ENCODE measurements at regions not wholly inside any gene's neighbourhood (a gene's known extent, or its start where the extent isn't known, plus 50 kb on each side); places are given as distances from the start of the nearest gene placed in this dataset.

DNA sequence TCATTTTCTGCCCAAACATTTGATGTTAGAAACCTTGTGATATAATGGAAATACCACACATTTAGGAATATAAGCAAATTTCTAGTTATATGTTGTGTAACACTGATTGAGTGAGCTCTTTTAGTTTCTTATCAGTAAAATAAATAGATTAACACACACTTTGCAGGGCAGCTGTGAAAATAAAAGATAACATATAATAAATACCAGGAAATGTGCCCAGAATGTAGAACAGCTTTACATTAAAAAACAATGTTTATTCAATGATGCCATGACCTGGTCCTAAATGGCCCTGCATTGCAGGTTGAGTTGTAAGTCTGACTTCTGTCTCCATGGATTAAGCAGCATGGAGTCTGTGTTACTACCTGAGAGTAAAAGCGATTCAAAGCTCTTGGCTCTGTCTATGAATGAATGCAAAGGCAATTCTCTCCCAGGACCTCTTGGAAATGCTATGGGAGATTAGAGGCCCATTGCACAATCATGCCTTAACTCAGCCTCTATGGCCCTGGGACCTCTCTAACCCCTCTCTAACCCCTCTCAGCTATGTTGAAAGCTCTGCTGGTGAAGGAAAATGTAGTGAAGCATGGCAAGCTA lies 296.0 kb upstream of the ACTBL2 start:
- intact Hi-C loops (cut with DNase I), result loop anchor here (2.0 to 10.0 kb wide), 2 partner anchors 284 to 684 kb away; no protein-coding TSS in a partner anchor
- no peak for DNase-seq

DNA sequence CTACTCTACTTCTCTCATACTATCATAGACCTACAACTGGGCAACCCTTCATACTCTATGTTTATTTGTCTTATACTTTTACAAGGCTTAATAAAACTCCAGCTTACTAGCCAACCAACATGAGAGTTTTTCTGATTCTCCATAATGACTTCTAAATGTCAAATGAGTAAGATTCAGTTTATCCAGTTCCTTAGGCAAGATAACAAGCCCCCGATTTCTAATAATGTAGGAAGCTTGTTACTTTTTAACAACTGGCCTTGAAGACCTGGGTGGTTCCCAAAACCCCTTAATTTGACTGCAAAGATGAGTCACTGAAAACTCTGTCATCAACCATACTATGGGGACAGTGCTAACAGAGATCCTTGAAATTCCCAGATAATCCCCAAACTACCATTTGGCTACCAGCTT lies 294.6 kb upstream of the ACTBL2 start:
- intact Hi-C loops (cut with DNase I), result loop anchor here (10.0 kb wide), 1 partner anchor 282 kb away; no protein-coding TSS in a partner anchor

DNA sequence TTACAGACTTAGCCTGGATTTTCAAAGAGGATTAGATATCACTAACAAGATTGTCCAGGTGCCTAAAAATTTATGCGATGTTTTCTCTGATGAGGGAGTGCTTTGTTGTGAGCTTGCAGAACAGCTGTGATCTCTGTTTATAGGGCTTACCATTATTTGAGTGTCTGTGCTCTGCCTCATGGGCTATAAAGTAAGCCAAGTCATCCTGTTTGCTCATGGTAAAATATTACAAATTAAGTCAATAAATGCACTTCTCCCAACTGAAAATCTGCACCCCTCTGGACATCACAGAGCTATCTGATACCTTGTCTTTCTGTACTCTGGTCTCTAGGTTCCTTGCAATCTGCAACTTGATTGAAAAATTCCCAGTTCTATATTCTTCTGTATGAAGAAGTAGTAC lies 293.4 kb upstream of the ACTBL2 start:
- intact Hi-C loops (cut with DNase I), result loop anchor here (10.0 kb wide), 1 partner anchor 281 kb away; no protein-coding TSS in a partner anchor
- DNase-seq, result no peak

More for the DNA sequence above, 294.6 kb upstream of the ACTBL2 start:
- DNase-seq, result no peak

DNA sequence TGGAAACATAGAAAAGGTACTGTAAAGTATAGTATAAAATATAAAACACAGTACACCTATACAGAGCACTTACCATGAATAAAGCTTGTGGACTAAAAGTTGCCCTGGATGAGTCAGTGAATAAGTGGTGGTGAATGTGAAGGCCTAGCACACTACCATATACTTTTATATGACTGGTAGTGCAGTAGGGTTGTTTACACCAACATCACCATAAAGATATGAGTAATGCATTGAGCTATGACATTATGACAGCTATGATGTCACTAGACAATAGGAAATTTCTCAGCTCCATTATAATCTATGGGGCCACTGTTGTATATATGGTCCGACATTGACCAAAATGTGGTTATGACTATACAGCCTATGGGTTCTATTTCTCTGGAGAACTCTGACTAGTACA lies 291.8 kb upstream of the ACTBL2 start:
- DNase-seq, result no peak
- intact Hi-C loops (cut with DNase I), result loop anchor here (10.0 kb wide), 1 partner anchor 280 kb away; no protein-coding TSS in a partner anchor

DNA sequence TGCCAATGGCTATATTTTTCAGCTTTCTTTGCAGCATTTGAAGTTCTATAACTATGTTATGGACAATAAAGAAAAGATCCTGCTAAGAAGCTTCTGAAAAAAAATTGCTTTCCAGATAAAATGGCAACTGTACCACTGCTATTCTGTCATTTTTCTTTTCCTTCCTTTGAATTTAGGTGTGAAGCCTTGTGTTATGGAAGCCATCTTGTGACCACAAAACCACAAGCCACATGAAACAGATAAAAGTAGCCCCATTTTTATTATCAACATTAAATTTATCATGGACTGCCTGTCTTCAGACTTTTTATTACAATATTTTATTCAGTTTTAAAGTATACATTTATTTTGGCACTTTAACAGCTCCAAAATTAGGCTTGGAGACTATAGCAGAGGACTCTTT lies 289.9 kb upstream of the ACTBL2 start:
- intact Hi-C loops (cut with DNase I), result loop anchor here (10.0 kb wide), 1 partner anchor 278 kb away; no protein-coding TSS in a partner anchor
- DNase-seq, result no peak

DNA sequence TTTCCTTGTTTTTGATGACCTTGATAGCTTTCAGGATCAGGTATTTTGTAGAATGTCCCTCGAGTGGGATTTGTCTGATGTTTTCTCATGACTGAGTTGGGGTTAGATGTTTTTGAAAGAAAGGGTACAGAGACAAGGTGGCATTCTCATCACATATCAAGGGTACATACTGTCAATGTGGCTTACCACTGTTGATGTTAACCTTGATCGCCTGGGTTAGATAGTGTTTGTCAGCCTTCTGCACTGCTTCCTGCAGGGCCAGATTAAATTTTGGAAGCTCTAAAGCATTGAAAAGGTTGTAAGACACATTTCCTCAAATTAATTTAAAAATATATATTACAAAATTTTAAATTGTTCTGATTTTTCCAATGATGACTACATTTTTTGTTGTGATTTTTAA lies 287.4 kb upstream of the ACTBL2 start:
- intact Hi-C loops (cut with DNase I), result loop anchor here (10.0 kb wide), 1 partner anchor 275 kb away; no protein-coding TSS in a partner anchor

DNA sequence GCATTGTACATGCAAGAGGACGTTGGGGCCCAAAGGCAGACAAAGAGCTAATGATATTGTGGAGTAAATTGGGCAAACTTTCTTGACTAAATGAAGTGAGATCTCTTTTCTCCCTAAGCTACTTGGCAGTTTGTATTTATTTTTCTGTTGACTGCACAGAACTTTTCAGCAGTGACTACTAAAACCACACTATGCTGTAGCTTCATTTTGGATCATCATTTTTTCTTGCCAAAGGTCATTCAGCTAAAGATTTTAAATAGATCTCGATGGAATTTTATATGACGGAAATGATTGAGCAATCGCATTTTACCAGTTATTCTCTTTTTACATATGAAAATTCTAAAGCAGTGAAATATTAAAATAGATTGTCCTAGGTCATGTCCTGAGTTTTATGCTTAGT lies 286.1 kb upstream of the ACTBL2 start:
- intact Hi-C loops (cut with DNase I), result no loop called here

More for the DNA sequence above, 287.4 kb upstream of the ACTBL2 start:
- DNase-seq, result no peak

DNA sequence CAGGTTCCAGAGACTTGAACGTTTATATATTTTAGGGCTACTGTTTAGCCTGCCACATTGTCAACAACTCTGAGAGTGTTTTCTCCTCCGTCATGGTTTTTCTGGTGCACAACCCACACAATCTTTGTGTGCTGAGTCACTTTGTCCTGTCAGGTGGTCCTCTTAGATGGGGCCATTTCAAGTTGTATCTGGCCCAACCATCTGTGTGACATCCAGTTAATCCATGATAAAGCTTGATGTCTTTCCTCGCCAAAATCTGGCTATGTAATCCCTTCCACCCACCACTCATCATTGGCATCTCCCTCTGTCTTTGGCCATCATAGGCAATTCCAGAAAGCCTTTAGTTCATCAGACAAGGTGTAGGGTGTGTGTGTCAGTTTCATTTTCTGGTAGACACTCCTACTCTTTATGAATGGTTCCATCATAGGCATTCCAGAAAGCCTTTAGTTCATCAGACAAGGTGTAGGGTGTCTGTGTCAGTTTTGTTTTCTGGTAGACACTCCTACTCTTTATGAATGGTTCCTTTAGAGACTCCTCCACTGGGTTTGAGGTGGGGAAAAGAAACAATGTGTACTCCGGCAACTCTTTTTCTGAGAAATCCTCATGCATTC lies 282.0 kb upstream of the ACTBL2 start:
- intact Hi-C loops (cut with DNase I), result no loop called here
- no peak for DNase-seq

More for the DNA sequence above, 286.1 kb upstream of the ACTBL2 start:
- DNase-seq, result no peak

DNA sequence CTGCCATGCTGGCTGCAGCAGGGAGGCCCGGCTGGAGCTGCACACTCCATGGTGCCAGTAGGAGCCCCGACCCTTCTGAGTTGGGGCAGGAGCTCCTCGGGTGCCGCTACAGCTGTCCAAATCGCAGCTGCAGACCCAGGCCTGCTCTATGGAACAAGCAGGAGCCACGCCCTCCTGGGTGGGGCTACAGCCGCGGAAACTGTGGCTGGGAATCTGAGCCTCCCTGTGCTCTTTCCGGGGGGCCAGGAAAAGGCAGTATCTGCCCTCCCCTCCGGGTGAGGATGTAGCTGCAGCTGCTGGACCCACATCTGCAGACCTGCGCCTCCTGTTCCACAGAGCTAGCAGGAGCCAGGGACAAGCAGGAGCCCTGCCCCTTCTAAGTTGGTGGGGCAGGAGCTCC lies 278.9 kb upstream of the ACTBL2 start:
- no peak for DNase-seq
- intact Hi-C loops (cut with DNase I), result no loop called here

DNA sequence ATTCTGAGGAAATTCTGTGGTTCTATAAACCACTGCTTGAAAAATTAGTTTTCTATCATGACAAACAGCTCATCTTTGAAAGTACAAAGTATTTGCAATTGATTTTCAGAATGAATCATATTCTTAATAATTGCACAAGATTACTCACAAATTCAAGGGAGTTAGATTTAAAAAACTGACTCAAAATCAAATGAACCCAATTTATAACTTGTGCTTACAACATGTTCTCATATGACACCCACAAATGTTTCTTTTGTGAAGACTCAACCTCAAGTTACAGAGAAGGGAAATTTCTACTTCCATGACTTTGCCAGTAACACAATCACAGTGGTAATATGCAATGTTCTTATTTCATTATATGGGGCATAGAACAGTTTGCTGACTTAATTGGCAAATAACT lies 272.0 kb upstream of the ACTBL2 start:
- intact Hi-C loops (cut with DNase I), result no loop called here
- no peak for DNase-seq

DNA sequence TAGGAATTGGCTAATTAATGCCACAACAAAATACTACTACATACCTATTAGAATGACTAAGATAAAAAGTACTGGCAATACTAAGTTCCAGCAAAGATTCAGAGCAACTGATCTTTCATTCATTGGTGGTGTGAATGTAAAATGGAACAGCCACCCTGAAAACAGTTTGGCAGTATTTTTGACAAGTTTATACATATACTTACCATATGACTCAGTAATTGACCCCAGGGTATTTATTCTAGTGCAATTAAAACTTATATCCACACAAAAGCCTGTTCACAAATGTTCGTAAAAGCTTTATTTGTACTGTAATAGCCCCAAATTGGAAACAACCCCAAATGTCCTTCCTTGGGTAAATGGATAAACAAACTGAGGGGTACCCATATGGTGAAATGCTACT lies 270.8 kb upstream of the ACTBL2 start:
- intact Hi-C loops (cut with DNase I), result no loop called here
- no peak for DNase-seq

DNA sequence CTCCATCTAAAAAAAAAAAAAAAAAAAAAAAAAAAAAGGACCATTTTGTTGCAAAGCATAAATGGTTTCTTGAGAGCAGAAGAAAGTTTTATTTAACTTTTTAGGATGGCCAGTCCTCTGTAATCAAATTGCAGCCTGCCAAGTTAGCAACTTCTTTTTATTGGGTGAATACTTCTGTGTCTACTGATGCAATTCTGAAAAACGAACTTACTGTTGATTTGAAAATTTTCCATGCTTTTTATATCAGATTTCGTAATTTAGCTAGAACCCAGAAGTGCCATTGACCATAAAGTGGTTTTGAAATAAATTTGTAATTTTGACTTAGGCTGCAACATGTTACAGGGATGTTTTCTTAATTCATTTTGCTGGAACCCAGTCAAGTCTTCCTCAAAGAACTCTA lies 269.1 kb upstream of the ACTBL2 start:
- intact Hi-C loops (cut with DNase I), result no loop called here
- DNase-seq, result no peak

DNA sequence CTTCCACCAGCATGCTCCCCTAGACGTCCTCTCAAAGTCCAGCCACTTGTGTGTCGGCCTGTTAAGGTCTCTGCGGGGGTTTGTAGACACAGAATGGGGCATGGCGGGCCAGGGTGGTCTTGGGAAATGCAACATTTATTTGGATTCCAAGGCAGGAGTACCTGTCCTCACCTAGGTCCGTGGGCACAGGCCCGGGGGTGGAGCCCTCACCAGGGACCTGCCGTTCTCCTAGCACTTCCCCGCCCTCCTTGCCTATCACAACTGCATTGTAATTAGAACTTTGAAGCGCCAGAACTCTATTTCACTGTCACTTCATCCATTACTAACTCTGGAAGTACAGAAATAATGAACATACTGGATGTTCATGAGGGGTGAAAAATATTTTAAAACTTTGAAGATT lies 268.3 kb upstream of the ACTBL2 start:
- no peak for DNase-seq
- intact Hi-C loops (cut with DNase I), result no loop called here

DNA sequence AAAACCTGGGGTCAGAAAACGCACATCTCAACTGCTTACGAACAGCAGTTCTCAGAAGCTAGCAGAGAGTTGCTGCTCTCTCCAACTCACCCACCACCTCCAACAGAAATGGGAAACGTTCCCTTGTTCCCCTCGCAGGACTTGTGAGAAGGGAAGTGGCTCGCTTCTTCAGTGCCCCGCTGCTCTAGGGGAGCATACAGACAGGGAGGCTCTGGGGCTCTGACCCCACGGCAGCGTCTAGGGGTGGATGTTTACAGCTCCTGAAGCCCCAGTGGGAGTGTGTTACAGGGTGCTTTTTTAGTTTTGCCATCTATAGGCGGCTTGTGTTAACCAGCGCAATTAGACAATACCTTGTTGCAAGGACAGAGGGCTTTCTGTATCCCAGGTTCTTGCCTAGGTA lies 267.7 kb upstream of the ACTBL2 start:
- intact Hi-C loops (cut with DNase I), result no loop called here
- no peak for DNase-seq

DNA sequence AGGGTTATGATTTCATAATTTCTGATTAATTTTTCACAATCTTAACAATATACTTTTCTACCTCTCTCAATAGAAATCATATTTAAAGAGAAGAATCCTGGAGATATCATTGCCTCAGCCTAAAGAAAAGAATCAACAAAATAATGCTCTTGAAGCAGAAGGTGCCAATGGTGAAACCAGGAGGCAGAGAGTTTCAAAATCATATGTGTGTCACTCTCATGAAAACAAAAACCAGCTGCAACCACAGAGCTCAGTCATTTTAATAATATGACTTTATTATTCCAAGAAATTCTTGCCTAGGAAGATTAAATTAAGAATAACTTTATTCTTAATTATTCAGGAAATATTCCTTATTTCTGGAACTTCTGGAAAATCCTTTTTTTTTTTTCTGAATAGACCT lies 266.8 kb upstream of the ACTBL2 start:
- intact Hi-C loops (cut with DNase I), result no loop called here

DNA sequence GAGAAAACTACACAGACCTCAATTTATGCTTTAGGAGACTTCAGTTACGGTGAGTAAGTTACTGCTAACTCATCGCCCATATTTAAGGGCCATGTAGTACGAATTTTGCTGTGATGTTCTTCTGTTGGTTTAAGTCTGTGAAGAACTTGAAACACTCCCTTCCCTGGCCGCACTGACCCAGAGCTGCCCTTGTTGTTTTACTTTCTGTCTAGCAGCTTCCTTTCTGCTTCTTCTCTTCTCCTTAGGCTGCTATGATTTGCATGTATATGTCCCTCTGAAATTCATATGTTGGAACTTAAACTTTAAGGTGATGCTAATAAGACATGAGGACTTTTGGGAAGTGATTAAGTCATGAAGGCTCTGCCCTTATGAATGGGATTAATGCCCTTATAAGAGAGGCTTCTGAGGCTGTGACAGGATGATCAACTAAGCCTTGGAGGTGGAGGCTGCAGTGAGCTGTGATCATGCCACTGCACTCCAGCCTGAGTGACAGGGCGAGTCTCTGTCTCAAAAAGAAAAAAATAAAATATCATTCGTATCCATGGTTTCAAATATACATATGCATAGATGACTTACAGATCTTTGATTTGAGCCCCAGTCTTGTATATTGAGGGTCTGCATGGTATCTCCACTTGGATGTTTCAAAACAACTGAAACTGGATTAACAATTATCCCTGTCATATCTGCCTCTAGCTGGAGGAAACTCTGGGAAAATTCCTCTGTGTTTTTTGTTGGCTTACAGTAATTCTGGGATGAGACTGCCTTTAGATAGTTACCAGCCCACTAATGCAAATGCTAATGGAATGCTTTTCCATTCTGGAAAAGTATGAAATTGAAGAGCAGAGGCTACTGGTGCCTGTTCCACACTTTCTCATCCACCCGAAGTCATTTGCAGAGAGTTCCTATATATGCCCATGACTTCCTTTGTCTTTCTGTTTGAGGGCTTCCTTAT lies 263.4 kb upstream of the ACTBL2 start:
- DNase-seq, result no peak
- intact Hi-C loops (cut with DNase I), result no loop called here

More for the DNA sequence above, 266.8 kb upstream of the ACTBL2 start:
- DNase-seq, result no peak

DNA sequence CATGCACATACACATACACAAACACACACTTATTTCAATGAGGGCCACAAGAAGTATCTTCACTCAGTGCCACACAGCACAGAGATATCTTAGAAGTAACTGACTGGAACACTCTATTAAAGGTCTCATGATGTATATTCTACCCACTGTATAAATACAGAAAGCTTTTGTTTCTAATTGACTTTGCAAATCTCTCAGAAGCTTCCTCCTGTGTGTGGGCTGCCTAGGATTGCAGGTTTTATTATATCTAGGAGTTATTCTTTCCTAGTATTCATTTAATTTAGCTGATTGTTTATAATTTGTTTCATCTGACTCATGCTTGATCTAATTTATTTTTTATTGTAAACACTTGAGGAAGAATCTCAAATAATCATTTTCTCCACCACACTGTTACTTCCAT lies 262.4 kb upstream of the ACTBL2 start:
- peak in 1 of 42 donors; percentile 10 for DNase-seq
- intact Hi-C loops (cut with DNase I), result no loop called here

DNA sequence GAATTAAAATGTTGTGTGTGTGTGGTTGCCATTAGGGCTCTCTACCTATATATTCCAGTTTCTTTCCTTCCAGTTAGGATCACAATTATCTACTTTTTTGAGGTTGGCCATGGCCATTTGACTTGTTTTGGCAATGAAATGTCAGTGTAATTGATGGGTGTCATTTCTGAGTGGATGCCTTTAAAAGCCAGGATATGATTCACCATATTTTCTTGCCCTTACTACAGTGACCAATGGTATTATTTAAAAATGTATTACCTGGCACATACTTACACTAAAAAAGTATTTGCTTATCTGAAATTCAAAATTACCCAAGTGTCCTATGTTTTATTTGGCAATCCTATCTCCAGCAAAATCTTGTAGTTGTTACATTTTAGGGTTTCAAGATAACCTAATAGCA lies 258.7 kb upstream of the ACTBL2 start:
- intact Hi-C loops (cut with DNase I), result no loop called here
- DNase-seq, result no peak

DNA sequence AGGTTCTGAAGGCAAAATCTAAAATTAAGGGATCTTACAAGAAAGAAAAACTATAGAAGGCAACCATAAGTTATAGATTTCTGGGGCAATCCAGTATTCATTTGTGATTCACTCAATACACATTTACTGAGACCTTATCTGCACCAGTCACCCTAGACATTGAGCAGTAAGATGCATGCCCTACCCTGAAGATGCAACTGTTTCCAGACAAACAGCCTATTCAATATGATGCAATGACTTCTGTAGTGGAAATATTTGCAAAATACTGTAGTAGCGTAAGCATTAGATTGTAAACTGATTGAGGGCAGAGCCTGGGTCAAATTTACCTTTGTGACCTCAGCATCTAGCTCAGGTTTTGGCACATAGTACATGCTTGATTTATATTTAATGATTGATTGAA lies 256.2 kb upstream of the ACTBL2 start:
- no peak for DNase-seq
- intact Hi-C loops (cut with DNase I), result no loop called here

DNA sequence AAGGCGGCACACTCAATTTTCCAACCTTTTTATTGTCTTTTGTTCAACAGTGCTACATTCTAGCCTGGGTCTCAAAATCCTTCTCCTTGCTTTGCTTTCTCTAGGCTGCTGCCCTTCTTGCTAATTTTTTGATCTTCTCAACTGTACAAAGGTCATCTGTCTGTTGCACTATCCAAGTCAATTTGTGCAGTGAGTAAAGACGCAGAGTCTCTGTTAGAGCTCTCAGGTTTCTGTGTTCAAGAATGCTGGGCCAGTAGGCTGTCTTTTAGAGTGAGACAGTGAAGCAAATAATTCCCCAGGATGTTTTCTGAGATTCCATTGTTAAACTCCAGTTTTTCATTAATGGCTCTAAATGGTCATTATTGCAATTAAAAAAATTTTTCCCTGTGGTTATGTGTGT lies 255.7 kb upstream of the ACTBL2 start:
- intact Hi-C loops (cut with DNase I), result no loop called here
- DNase-seq, result no peak

Measured in head of caudate nucleus (tissue), 42 donors.